Activated CD4-positive, CD25-positive, alpha-beta regulatory T cell treated with anti-CD3 and anti-CD28 coated beads, Interleukin-2, amount 50 U/mL, for 72 hours (primary cell): ENCODE measurements at regions not wholly inside any gene's neighbourhood (a gene's known extent, or its start where the extent isn't known, plus 50 kb on each side); places are given as distances from the start of the nearest gene placed in this dataset.

Experiments
- DNase-seq: peaks from one replicate; pipeline ENCODE4 v3.0.0; 2021

DNA sequence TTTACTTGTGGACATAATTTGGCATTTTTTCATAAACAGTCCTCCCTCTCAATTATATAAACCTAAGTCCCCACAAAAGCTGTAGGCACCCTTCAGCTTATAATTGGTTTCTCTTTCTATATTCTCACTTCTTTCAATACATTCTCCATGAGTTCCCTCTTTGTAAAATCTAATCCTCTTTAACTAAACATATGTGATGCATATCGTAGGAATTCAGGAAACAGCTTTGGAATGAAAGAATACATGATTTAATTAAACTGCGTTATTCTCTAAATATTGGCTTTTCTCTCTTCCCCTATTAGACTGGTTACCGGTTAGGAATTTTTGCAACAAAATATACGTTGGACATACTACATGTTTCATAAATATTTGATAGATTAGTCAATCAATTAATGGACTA lies 1122.6 kb downstream of the FLRT2 start:
- no peak for DNase-seq

DNA sequence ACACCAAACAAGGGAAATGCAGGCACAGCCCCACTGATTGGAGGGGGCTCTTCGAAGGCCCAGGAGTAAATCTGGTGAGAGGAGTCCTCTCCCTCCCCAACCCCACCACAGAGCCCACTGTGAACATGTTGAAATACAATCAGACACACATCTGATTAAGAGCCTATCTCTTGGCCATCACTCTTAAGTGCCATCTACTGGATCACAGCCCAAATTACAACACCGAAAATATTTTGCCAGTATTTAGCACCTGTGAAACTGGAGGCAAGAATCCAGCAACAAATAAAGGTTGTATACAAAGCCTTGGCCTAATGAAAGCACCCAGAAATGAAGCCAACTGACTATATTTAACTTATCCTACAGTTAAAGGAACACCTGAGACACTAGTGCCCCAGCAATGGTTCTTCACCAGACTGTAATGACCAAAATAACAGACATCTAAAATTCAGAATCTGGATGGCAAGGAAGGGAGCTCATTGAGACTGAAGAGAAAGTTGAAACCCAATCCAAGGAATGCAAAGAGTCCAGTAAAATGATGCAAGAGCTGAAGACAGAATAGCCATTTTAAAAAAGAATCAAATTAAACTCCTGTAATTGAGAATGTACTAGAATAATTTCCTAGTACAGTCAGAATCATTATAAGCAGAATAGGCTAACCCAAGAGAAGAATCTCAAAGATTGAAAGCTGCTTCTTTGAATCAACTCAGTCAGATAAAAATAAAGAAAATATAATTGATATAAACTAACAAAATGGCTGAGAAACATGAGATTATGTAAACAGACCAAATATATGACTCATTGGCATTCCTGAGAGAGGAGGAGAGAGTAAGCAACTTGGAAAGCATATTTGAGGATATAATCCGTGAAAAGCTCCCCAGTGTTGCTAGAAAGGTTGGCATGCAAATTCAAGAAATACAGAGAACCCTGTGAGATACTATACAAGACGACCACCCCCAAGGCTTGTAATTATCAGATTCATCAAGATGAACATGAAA lies 1117.0 kb downstream of the FLRT2 start:
- DNase-seq = no peak

DNA sequence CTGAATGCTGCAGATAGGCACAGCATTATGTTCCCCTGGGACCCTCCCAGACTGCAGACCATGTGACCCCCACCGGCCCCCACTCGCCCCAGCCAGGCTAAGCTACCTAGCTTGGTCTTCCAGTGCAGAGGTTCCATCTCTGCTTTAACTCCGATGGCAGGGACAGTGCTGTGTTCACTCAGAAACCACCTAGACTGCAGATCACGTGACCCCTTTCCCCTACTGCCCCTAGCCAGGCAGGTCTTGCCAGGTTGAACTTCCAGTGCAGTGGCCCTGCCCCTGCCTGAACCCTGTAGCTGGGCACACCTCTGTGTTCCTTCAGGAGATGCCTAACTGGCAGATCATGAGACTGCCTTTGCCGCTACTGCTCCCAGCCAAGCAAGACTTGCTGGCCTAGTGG lies 1116.2 kb downstream of the FLRT2 start:
- no peak for DNase-seq

DNA sequence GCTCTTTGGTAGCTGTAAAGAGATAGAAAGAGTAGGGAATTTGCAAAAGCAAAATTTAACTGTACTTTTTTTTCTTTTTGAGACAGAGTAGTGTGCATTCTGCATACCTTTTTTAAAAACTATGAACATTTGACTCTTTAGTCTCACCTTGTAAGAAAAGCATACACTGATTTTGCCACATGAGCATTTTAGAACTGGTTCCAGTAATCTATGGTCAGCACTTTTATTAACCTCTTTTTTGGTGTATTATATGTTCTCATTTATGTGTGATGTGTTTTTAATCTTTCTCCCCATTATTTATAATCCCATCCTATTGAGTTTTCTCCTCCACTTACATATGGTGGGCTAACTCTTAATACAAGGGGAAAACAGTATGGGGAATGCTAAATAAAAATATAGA lies 1111.4 kb downstream of the FLRT2 start:
- DNase-seq = no peak

DNA sequence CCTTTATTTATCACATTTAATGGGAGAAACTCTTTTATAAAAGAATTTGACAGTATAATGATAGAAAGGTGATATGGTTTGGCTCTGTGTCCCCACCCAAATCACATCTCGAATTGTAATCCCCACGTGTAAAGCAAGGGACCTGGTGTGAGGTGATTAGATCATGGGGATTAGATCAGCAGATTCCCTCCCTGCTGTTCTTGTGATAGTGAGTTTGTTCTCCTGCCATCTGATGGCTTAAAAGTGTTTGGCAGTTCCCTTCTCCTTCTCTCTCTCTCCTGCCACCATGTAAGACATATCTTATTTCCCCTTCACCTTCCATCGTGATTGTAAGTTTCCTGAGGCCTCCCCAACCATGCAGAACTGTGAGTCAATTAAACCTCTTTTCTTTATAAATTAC lies 1110.3 kb downstream of the FLRT2 start:
- no peak for DNase-seq

DNA sequence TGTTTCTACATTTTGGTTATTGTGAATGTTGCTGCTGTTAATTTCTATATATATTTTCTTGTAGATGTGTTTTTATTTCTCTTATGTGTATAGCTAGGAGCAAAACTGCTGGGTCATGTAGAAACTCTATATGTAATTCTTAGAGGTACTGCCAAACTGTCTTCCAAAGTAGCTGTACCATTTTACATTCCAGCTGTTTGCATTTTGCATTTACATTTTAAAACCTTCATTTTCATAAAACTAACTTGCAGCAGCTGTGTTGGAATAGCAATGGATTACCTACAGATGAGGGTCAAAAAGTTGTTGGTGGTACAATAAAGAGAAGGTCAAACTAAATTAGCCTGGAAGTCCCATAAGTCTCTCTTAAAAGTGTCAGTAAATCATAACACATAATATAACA lies 1109.7 kb downstream of the FLRT2 start:
- DNase-seq = no peak

DNA sequence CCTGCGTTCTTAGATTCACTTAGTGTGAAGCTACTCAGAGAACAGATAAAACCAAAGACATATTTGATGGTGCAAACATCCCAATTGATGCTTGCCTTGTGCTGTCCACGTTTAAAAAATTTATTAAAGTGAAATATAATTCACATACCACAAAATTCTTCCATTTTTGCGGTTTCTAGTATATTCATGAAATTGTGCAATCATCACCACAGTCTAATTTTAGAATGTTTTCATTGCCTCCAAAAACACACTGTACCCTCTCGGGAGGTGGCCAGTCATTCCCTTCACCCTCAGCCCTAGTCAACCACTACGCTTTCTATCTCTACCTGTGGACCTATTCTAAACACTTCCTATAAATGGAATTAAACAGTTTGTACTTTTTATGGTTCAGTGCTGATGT lies 1109.2 kb downstream of the FLRT2 start:
- DNase-seq = no peak

DNA sequence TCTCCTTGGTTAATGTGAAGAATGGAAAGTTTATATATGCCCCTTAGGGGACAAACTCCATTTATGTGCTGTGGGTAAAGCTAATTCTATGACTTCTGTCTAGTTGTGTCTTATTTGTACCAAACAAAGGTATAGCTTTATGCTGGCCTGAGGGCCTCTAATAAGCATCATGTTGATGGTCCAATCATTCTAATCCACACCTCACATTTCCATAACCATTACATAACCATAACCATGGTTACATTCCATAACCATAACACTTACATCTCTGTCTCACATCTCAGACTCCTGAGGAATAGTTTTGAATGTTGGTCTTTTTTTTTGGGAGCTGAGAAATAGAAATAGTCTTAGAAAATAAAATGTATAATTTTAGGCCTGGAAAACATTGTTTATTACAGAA lies 1097.1 kb downstream of the FLRT2 start:
- no peak for DNase-seq

DNA sequence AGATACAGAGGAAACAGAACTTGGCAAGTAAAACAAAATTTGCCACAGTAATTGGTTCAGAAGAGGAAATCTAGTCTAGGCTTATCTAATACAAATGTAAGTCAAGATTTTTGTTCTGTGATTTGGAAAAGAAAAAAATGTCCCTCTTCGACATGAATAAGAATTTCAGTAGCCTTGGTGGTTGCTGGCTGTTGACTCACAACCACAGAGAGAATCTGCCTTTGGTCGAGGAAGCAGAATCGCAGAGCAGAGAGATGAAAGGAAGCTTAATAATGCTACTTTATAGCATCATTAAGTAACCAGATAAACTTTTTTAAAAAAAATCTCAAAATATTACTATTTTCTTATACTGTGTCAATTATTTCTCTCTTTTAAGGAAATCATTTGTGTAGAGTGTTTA lies 1096.6 kb downstream of the FLRT2 start:
- DNase-seq = no peak

DNA sequence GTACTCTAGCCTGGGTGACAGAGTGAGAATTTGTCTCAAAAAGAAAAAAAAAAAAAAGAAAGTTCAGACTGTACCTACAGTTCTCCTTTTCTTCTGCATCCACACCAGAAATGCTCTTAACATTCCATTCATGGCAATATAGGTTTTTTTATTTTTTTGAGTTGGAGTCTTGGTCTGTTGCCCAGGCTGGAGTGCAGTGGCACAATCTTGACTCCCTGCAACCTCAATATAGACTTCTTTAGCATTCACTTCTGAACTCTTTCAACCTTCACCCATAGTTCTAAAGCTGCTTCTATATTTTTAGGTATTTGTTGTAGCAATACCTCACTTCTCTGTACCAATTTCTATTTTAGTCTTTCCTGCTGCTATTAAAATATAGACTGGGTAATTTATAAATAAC lies 1095.7 kb downstream of the FLRT2 start:
- DNase-seq = no peak

DNA sequence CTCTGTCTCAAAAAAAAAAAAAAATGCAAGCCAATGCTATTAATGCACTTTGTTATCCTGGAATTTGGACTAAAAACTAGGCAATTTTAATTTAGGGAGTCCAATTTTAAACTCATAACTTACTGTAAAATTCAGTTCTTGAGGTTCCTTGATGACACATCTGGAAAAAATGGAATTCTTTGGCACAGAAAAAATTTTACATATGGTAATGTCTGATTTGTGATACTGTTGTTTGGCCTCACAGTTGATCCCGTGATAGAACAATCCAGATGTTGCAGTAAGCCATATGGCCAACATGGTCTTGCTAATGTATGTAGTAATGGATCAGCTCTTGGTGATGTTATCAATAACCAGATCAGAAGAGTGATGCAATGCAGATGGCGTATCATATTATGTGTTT lies 1089.8 kb downstream of the FLRT2 start:
- DNase-seq = no peak

DNA sequence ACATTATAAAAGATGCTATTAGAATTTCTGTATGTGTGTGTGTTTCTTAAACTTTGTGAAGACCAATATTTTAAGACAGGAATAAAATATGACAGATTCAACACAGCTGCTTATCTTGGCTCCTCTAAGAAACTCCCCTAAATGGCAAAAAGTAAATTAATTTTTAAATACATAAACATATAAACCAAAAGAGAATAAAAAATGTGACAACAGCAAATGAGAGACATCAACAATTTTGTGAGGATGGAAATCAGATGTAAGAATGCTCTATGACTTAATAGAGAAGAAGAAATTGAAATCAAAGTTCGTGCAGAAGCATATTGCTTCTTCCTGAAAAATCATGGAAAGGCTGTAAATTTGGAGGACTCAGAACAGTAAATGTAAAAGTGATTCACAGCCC lies 1083.8 kb downstream of the FLRT2 start:
- no peak for DNase-seq

DNA sequence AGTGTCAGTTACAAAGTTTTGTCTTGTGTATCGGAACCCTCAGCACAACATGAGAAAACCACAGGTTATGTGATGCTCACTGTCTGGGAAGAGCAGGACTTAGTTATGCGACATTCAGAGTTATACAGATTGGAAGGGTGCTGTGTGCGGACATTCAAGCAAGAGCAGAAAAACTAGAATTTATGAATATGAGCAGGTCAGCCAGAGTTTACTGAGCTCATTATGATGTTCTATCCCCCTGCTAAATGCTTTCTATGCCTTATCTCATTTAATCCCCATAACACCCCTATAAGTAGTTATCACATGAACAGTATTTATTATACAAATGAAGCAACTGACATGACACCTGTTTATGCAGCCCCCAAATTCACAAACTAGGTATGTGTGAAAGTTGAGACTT lies 1083.2 kb downstream of the FLRT2 start:
- DNase-seq = no peak

DNA sequence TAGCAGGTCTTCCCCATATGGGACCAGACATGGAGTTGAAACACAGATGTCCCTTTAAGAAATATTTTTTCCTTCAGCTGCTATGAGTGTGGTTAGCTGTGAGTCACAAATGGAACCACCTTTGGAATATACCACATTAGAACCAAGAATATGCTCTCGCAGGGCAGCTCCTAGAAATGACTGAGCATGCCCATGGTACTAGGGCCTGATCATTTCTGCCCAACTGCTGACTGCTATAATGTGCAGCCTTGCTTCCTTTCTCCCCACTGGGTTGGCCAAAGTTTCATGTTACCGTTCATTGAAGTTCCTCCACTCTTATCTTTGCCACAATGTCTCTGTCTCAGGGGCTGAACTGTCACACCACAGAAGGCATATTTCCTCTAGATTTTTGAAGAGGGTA lies 1074.6 kb downstream of the FLRT2 start:
- no peak for DNase-seq

DNA sequence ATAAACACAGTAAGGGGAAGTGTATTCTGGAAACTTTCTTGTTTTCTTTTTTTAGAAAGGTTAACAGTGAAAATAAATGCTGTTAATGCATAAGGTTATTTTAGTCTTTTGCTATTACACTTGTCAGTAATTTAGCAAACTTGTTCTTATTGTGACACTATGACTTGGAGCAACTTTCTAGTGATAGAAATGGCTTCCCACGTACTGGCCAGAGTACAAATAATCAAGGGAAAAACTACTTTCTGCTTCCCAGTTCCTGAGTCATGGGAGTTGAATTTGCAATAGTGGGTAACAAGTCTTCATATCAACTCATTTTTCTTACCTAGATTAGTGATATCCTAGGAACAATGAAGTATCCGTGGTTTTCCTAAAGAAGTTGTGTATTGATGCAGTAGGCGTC lies 1072.3 kb downstream of the FLRT2 start:
- DNase-seq = no peak

DNA sequence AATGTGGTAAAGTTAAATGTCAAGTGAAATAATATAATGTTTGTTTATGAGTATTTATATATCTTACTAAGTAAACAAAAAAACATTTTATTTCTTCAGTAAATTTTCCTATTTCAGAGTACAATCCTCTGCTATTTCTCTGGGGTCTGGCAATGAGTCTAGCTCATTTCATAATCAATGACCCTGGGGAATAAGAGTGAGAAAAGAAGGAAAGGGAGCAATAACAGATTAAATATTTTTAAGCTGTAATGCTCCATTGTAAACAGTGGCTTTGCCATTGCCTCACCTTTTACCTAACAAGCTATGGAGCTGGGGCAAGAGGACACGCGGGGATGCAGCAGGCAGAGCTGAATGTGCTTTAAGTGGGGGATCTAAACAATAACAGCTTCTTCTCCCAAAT lies 1071.9 kb downstream of the FLRT2 start:
- no peak for DNase-seq

DNA sequence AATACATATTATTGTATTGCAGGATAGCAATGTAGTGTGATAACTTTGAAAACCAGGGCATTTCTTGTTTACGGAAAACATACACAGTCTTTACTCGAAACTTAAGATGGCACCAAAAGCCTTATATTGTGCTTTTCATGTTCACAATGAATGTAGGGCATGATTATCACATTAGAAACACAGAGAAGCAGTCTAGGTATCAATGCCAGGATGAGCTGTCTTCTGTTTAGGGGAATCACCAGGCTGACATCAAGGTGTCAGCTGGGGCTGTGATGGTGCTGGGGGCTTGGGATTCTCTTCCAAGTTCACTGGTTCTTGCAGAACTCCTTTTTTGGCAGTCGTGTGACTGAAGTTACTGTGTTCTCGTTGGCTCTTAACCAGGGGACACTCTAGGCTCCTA lies 1067.3 kb downstream of the FLRT2 start:
- no peak for DNase-seq

DNA sequence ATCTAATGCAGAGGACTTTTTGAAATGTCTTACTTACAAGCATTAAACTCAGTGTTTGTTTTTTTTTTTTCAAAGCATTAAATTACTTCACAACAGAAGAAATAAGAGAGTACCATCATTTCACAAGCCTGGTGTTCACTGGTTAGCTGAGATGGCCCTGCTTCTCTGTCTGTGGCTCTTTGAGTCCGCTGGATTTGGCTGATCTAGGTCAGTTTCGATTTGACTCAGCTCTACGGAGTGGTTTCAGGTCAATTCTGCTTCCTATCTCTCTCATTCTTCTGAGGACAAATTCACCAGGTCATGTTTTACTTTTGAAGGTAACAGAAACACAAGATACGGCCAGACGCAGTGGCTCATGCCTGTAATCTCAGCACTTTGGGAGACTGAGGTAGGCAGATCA lies 1066.1 kb downstream of the FLRT2 start:
- DNase-seq = no peak

DNA sequence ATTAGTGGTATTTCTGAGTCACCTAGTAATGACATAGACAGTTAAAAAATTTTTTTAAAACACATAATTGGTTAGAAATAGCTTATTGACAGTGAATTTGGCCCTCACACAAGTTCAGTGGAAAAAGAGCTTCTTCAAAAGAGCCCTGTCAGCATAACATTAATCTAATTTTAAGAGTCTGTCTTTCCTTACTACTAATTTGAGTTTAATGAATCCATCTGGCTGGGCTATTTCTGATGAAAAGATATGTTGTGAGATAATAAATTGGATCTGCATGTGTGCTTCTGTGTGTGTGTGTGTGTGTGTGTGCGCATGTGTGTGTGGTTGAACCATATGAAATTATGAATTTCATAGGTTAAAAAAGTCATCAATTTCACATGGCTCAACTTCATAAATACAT lies 1045.2 kb downstream of the FLRT2 start:
- no peak for DNase-seq

DNA sequence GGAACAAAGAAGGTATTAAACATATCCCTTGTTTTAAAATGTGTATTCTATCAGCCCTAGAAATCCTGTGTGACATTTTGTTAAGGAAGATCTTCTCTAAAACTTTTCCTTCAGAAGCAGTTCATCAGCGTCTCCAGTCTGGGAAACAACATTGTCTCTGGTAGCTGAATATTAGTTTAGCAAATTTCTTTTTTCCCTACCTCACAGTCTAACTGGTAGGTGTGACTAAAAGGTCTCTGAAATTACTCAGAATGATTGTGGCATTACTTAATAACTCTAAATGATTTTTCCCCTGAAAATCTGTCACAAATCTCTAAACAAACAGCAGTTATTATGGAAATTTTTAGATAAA lies 1044.8 kb downstream of the FLRT2 start:
- DNase-seq = no peak

DNA sequence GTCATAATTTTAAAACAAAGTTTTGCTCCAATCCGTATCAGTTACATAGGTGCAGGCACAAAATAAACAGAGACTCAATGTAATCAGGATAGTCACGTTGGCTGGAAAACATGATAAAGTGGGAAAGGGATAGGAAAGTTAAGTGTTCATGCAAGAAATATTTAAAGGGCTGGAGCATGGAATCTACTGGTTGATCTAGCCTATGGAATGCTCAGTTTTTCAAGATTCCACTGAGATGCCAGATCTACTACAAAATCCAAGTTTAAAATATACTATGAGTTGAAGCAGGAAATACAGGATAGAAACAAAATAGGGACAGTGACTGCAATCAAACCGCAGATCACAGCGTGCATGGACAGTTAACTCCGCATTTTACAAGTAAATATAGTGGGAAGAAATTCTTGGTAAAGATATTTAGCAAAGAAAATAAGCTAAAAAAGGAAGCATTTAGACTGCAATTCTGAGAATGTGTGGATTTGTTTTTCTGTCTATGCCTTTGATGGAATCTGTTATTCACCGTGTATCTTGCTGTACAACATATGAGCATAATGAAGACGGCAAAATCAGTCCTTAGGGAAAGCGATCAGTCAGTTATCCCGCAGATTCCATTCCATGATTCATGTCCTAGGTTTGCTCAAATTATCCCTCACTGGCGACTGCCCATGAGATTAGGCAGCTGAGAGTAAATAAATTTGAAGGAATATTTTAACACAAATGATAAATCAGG lies 1044.3 kb downstream of the FLRT2 start:
- DNase-seq = no peak

DNA sequence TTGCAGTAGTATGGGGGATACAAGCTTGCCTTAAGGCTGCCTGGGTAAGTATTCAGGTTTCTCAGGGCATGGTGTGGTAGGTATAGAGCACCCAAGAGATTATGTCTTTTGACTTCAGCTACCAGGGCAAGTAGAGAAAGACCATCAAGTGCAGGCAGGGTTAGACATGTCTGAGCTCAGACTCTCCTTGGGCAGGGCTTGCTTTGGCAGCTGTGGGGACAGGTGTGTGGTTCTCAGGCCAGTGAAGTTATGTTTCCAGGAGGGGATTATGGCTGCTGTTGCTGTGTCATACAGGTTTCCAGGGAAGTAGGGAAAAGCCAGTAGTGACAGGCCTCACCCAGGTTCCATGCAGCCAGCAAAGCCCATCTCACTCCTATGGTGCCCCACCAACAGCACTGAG lies 1040.4 kb downstream of the FLRT2 start:
- no peak for DNase-seq

DNA sequence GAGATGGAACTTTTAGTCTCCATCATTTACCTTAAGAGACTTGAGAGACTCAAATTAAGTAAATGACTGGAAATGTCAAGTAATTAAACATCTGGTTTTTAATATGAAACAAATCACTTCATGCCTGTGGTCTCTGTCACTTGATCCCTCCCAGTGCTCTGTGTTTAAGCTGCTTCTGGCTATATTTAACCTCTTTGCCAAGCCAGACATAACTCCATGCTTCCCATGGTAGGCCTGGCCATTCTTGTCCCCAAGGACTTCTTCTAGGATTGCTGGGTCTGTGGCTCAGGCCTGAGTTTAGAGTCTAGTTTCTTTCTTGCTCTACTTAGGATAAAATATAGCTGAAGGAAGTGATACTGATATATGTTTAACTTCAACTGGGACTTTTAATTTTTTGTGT lies 1013.6 kb downstream of the FLRT2 start:
- no peak for DNase-seq

DNA sequence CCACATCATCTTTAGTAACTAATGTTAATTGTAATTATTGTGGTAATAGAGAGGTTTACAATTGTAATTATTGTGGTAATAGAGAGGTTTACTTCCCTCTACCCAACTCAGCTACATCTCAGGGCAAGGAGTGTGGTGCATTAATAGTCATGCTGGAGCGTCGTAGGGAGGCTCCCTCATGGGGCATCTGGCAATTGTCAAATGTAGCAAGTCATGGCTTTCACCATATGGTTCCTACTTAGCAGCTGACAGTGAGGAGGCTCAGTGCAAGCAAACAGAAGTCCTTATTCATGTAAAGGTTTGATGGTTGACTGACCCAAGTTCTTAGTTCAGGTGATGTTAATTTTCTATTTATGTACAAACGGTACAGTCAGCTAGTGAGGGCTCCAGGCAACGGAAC lies 1012.0 kb downstream of the FLRT2 start:
- DNase-seq = no peak
